Ovary (tissue), 7 donors: ENCODE measurements at regions not wholly inside any gene's neighbourhood (a gene's known extent, or its start where the extent isn't known, plus 50 kb on each side); places are given as distances from the start of the nearest gene placed in this dataset.

Experiments
- DNase-seq, 5 donors: peaks; one replicate each; pipeline ENCODE4 v3.0.0-alpha.2; 2019 to 2020
- H3K27ac ChIP-seq, 2 donors: fragments of 200-600 bp; one replicate each; pipeline versions ENCODE4 v1.5.1 to v1.8.0; 2019 to 2022
- H3K27me3 ChIP-seq: fragments of 200-600 bp; one replicate; pipeline ENCODE4 v1.8.0; 2022
- H3K36me3 ChIP-seq: fragments of 200-600 bp; sonication (generic); one replicate; pipeline ENCODE4 v1.5.1; 2019
- H3K4me1 ChIP-seq: one replicate; pipeline ENCODE4 v1.8.1; 2013; ENCODE audit warnings: mild to moderate bottlenecking, moderate library complexity; ENCODE audit not compliant: insufficient read depth
- H3K4me3 ChIP-seq: fragments of 200-600 bp; sonication (generic); one replicate; pipeline ENCODE4 v1.5.1; 2017
- H3K9me3 ChIP-seq, 2 donors: fragments of 200-600 bp in 1 of 2; sonication (generic) in 1 of 2; one replicate each; pipeline versions ENCODE4 v1.5.1 to v1.8.1; 2013 to 2019; ENCODE audit warnings: mild to moderate bottlenecking in 1 of 2, moderate library complexity in 1 of 2
- EP300 ChIP-seq: sonication (generic); formaldehyde crosslinking; IDR thresholded peaks from one replicate; pipeline ENCODE4 v1.6.1; 2017; ENCODE audit warnings: antibody characterized with exemption
- POLR2A ChIP-seq: fragments of 450-650 bp; IDR thresholded peaks from one replicate; pipeline ENCODE4 v1.6.1; 2017; ENCODE audit warnings: antibody characterized with exemption, mild to moderate bottlenecking, moderate library complexity
- WGBS, 3 donors: extraction: QIAGEN DNeasy Blood & Tissue Kit in 1 of 3; methylation state at CpG; one replicate each; pipeline versions ENCODE4 v1.1.5 to v1.1.7; 2013 to 2017; 5-methylcytosine and 5-hydroxymethylcytosine counted together
- intact Hi-C, 4 donors: fragments of 100-400 bp; cut with DNase I; formaldehyde crosslinking; loops; one replicate each; pipeline versions ENCODE4 v1.11.0 to v1.15.1; 2022 to 2023
- TF ChIP-seq, protein P1 (sequence below), 3 donors: fragments of 450-650 bp in 2 of 3; fragments of 200-600 bp in 1 of 3; IDR thresholded peaks; one replicate each; pipeline versions ENCODE4 v1.5.1 to v1.8.0; 2016 to 2022; ENCODE audit warnings: antibody characterized with exemption in 3 of 3, mild to moderate bottlenecking in 1 of 3
- donor health status: DM: no; HTN: no; CAD: no; lungs with moderate emphysema.
- donor health status: DM: no; HTN: no; CAD: no.
- donor health status: Bipolar disorder and iron deficiency.
- donor health status: DM: no; HTN: no; CAD: no.
- donor health status: DM: yes; HTN: yes; CAD: no.

DNA sequence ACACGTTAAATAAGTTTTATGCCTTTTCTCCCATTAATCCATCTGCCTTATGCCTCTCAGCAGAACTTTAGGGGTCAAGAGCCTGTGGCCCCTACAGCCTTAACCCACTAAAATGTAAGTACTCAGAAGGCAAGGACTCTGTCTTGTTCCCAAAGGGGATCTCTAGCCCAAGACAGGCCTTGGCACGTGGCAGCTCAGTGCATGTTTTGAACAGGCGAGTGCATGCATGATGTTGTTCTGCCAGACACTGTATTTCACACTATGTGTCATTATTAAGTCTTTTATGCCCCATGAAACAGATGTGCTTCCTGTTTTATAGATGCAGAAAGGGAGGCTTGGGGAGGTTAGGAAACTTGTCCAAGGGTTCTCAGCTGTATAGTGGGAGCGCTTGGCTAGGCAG, 102.8 kb downstream of the ETS2 start:
- no peaks in the 10 kb centered on the region for H3K27me3 ChIP-seq
- WGBS, 3 donors, result 92 to 96% (median 93%) methylated on average over 4 of the region's 4 CpGs
- TF ChIP-seq, protein P1, sequence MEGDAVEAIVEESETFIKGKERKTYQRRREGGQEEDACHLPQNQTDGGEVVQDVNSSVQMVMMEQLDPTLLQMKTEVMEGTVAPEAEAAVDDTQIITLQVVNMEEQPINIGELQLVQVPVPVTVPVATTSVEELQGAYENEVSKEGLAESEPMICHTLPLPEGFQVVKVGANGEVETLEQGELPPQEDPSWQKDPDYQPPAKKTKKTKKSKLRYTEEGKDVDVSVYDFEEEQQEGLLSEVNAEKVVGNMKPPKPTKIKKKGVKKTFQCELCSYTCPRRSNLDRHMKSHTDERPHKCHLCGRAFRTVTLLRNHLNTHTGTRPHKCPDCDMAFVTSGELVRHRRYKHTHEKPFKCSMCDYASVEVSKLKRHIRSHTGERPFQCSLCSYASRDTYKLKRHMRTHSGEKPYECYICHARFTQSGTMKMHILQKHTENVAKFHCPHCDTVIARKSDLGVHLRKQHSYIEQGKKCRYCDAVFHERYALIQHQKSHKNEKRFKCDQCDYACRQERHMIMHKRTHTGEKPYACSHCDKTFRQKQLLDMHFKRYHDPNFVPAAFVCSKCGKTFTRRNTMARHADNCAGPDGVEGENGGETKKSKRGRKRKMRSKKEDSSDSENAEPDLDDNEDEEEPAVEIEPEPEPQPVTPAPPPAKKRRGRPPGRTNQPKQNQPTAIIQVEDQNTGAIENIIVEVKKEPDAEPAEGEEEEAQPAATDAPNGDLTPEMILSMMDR (IDR thresholded peaks at IDR 0.05), result no peak
- TF ChIP-seq EP300 (no peak), POLR2A (no peak)
- H3K4me1 ChIP-seq, result peaks cover 11% of the 10 kb centered on the region
- no peak overlapping the region for H3K4me3 ChIP-seq
- no peaks in the 10 kb centered on the region for H3K36me3 ChIP-seq
- H3K27ac ChIP-seq, result no peak overlapping the region
- no peak for DNase-seq
- no peaks in the 10 kb centered on the region for H3K9me3 ChIP-seq
- intact Hi-C loops, result loop anchor here in 2 of 4 donors (5.0 to 10.0 kb wide), 2 partner anchors 101 to 104 kb away; partner anchors contain the start of gene ETS2 (in 2 of the 2)

DNA sequence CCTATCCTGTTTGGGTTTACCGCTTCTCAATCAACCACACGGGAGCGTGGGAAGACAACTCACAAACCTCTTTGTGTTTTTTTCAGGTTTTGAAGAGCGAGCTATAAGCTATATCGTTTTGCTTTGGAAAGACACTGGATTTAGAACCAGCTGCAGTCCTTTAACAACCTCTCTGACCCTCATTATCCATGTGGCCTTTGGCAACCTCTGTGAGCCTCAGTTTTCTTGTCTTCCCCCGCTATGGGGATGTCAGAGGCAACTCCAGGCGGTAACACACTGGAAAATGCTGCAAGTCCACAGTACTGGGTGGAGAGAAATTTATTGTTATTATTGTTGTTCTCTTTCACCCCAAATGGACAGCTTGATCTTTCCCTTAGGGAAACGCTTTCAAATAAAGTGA, 100.0 kb downstream of the ETS2 start:
- TF ChIP-seq POLR2A (no peak), EP300 (no peak)
- TF ChIP-seq, protein P1 (IDR thresholded peaks at IDR 0.05), result no peak
- Histone ChIP-seq H3K27me3 (no peaks in the 10 kb centered on the region), H3K9me3 (no peaks in the 10 kb centered on the region), H3K36me3 (no peaks in the 10 kb centered on the region), H3K4me3 (no peak overlapping the region), H3K27ac (no peak overlapping the region), H3K4me1 (peaks cover 6% of the 10 kb centered on the region)
- WGBS, 3 donors, result 66 to 67% (median 66%) methylated on average over 8 of the region's 8 CpGs
- DNase-seq, result no peak
- intact Hi-C loops, result loop anchor here in 2 of 4 donors (5.0 to 10.0 kb wide), 2 partner anchors 98 to 101 kb away; partner anchors contain the start of gene ETS2 (in 2 of the 2)

DNA sequence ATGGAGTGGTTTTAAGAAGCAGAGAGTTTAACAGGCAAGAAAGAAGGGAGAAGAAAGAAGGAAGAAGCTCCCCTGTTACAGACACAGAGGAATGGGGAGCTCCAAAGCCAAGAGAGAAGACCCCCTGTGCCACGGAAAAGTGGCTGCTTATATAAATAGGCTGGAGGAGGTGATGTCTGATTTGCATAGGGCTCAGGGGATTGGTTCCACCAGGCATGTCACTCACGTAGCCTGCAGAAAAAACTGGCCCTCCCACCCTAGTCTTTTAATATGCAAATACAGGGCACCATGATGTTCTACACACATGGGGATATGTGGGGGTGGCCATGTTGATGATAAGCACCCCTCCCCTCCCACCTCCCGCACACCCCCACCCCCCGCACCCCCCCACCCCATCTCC, 99.6 kb downstream of the ETS2 start:
- intact Hi-C loops, result loop anchor here in 2 of 4 donors (5.0 to 10.0 kb wide), 2 partner anchors 98 to 101 kb away; partner anchors contain the start of gene ETS2 (in 2 of the 2)
- WGBS, 3 donors, result 64 to 74% (median 73%) methylated on average over 4 of the region's 4 CpGs
- Histone ChIP-seq H3K4me1 (peaks cover 6% of the 10 kb centered on the region), H3K27me3 (no peaks in the 10 kb centered on the region), H3K4me3 (no peak overlapping the region), H3K36me3 (no peaks in the 10 kb centered on the region), H3K9me3 (no peaks in the 10 kb centered on the region), H3K27ac (no peak overlapping the region)
- TF ChIP-seq EP300, result no peak
- TF ChIP-seq POLR2A, result no peak
- TF ChIP-seq, protein P1 (IDR thresholded peaks at IDR 0.05), result no peak
- no peak for DNase-seq

DNA sequence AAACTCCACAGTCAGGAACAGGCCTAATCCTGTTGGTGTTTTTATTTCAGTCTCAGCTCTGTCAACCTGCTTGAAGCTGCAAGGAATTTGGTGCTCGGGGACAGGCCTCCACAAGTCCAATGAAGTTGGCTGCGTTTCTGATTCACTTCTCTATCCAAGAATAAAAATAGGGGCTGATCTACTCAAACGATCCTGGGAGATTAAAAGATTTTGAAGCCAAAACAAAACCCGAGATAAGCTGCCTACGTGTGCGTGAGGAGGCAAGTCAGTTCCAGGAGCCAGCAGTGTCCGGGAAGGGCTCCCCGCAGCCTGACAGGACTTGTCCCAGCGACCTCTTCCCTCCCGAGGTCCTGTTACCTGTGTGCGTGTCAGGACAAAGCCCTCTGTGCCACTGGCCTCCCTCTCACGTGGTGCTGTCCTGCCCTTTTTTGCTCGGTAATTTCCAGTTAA, 98.0 kb downstream of the ETS2 start:
- H3K4me3 ChIP-seq, result no peak overlapping the region
- WGBS, 3 donors, result 80% methylated on average over 13 of the region's 13 CpGs

More for the DNA sequence above, 98.0 kb downstream of the ETS2 start:
- DNase-seq, result no peak
- intact Hi-C loops, result loop anchor here in 1 of 4 donors (10.0 kb wide), 1 partner anchor 99 kb away; the partner anchor contains the start of gene ETS2
- Histone ChIP-seq H3K27ac (no peak overlapping the region), H3K27me3 (no peaks in the 10 kb centered on the region), H3K4me1 (peaks cover 5% of the 10 kb centered on the region), H3K9me3 (no peaks in the 10 kb centered on the region), H3K36me3 (no peaks in the 10 kb centered on the region)
- TF ChIP-seq EP300 (no peak), POLR2A (no peak)
- TF ChIP-seq, protein P1 (IDR thresholded peaks at IDR 0.05), result no peak
